IPS-NIHi7 (cell line): ENCODE measurements at regions not wholly inside any gene's neighbourhood (a gene's known extent, or its start where the extent isn't known, plus 50 kb on each side); places are given as distances from the start of the nearest gene placed in this dataset.
"Not testable (repeated sequence)": the region's sequence is repeated elsewhere in the genome, so short reads cannot be mapped to it uniquely, and the experiment has no call there.

ENCODE experiments used
- DNase-seq: peaks from one replicate; pipeline ENCODE4 v3.0.0; 2012; ENCODE audit warnings: mixed read lengths; ENCODE audit errors: extremely low spot score

- no peak for DNase-seq
Measured at GRCh38 chr13:111586291-111586690, 265.8 kb downstream of the TEX29 start.

DNA sequence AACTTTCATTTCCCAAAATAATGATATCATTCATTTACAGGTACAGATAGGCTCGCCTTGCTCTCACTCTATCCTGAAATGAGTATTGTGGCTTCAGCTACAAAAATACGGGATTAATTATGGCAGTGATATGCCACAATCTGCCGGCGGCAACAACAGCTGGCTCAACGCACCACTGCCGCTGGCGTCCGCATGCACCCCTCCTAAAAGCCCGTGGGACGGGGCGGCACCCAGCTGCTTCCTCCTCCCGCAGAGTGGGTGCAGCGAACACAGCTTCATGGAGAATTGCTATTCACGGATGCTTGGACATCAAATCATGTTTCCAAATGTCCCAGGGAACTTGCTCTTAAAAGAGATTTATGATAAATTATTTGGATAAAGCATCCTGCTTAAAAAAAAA, 266.8 kb downstream of the TEX29 start:
- no peak for DNase-seq

- DNase-seq: no peak
Measured at GRCh38 chr13:111589321-111589720, 268.9 kb downstream of the TEX29 start.

GRCh38 chr13:111589992-111590391, 269.6 kb downstream of the TEX29 start:
- DNase-seq: no peak

DNA sequence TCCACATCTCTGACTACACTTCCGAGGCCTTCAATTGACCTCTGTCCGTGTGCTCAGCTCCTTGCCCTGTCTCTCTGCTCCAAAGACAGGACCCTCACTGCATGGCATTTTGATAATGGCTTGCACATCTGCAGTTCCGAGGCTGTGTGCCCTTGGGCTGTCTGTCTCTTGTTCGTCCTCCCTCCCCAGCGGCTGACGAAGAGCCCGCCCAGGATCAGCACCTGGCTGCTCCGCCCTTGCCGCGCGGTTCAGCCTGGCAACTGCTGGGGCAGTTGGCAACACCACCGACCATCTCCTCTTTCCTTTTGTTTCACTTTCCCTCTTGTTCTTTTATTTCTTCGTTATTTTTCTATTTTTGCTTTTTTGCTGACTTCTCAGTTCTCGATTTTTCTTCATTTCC, 270.4 kb downstream of the TEX29 start:
- DNase-seq: no peak

DNA sequence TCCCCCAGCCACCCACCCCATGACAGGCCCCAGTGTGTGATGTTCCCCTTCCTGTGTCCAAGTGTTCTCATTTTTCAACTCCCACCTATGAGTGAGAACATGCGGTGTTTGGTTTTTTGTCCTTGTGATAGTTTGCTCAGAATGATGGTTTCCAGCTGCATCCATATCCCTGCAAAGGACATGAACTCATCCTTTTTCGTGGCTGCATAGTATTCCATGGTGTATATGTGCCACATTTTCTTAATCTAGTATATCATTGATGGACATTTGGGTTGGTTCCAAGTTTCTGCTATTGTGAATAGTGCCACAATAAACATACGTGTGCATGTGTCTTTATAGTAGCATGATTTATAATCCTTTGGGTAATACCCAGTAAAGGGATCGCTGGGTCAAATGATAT, 273.0 kb downstream of the TEX29 start:
- DNase-seq: not testable (repeated sequence)

DNA sequence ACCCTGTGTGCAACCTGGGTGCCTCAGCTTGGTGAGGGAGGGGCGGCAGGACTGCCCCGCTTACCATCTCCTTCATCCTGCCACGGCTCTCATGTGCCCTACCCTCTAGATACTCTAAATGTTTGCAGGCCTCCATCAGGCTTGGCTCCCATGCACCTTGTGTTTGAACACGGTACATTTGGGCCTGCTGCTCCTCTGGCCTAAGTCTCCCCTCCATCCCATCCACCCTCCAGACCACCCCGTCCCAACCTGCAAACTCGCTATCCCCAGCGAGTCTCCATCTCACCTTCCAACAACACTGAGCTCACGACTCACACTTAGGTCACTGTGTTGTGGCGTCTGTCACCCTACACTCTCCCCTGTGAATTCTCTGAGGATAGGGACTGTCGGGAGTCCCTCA, 274.2 kb downstream of the TEX29 start:
- no peak for DNase-seq

- DNase-seq: no peak
Measured at GRCh38 chr13:111595276-111595675, 274.8 kb downstream of the TEX29 start.

- DNase-seq: no peak
Measured at GRCh38 chr13:111595791-111596190, 275.3 kb downstream of the TEX29 start.

DNA sequence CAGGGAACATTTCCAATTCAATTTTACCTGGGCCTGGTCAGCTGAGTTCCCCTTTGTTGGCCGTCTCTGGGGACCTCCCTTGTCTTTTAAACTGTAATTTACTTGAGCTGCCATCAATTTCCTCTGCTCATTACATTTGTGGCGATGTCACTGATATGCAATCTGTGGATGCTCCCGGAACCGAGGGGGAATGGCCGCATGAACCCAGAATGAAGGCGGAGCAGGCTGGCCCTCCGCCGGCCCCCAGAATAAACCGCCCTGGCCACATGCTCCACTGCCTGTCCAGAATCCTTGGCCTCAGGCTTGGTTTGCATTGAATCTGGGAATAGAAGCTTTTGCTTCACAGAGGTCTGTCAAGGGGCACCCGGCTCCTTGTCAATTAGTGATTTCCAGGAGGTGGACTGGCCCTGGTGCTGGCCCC, 276.8 kb downstream of the TEX29 start:
- DNase-seq: no peak

DNA sequence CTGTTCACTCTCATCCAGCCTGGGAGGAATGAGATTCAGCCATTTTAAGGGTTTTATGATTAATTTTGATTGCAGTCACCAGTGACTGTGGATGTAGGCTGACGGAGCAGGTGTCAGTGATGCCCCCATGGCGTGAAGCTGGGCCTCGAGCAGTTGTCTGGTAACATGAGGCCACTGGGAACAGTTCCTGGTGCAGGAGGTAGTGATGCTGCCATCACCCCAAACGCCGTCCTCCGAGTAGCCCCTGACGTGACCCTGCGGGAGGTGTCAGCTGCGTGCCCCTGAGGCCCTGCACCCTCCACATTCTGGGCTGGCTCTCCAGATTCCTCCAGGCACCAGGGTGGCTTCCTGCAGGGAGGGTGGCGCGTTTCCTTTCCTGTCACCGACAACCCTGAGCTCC, 277.2 kb downstream of the TEX29 start:
- DNase-seq: no peak

DNA sequence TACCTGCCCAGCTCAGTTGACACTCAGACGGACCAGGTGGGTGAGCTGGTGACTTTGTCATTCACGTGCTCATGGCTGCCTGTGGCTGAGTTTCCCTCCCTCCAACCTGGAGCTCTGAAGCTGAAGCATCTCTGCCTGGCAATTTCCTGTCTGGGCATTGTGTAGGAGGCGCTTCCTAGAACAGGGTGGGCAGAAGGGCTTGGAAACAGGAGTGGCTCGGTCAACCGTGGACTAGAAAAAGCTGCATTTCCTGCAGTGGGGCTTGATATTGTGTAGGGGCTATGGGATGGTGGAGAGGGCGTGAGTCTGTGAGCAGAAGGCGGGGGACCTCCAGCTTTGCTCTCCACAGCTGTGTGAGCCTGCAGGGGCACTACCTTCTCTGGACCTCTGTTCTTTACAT, 278.3 kb downstream of the TEX29 start:
- no peak for DNase-seq

GRCh38 chr13:111599791-111600190, 279.3 kb downstream of the TEX29 start:
- no peak for DNase-seq

- DNase-seq: no peak
Measured at GRCh38 chr13:111602874-111603273, 282.4 kb downstream of the TEX29 start.

DNA sequence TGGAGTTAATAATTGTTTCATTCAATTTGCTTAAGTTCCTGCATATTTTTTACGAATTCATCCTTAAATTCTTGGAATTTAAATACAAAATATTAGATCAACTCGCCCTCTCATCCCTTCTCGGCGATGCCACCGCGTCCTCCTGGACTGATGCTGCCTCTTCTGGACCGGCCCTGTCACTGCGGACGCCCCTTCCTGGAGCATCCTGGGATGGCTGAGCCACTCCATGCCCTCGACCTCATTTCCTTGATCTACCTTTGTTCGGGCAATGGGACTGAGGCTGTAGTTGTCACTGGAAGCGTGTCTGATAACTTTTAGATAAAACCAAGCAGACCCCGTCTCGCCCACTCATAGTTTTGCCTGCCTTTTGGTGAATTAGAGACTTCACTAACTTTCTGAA, 283.7 kb downstream of the TEX29 start:
- peak; percentile 59 for DNase-seq

GRCh38 chr13:111608556-111608955, 288.1 kb downstream of the TEX29 start:
- DNase-seq: no peak

GRCh38 chr13:111609631-111610030, 289.2 kb downstream of the TEX29 start:
- no peak for DNase-seq

- no peak for DNase-seq
Measured at GRCh38 chr13:111610081-111610480, 289.6 kb downstream of the TEX29 start.

GRCh38 chr13:111610879-111611278, 290.4 kb downstream of the TEX29 start:
- DNase-seq: no peak

GRCh38 chr13:111611651-111612050, 291.2 kb downstream of the TEX29 start:
- no peak for DNase-seq

DNA sequence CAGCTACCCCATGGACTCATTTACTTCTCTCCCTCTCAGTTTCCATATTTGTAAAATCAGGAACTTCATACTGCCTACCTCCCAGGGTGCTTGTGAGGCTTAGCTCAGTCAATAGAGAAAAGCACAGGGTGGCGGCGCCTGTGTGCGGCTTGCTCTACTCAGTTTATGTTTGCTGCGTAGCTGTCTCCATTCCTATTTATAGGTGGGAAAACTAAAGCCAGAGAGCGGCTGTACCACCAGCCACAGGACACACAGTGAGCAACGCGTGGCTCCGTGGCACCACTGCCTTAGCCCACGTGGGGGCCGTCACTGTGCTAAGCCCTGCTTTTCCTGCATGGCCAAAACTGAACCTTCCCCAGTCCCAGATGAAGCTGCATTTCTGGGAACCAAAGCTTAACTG, 292.4 kb downstream of the TEX29 start:
- DNase-seq: no peak

DNA sequence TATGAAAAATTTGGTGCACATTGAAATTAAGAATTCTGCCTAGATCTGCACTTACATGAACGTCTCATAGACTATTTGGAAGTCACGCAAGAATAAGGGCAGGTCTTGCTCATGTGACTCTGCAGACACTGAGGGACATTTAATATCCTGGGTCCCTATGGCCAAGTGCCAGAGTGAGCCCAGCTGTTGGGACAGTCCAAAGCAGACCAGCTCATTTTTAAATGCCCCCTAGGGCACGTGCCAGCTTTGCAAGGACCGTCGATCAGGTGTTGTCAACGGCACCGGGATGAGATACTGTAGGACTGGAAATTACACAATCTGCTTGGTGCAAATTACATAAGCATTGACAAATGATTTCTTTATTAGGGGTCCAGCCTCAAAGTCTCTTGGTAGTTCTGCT, 293.6 kb downstream of the TEX29 start:
- DNase-seq: no peak

DNA sequence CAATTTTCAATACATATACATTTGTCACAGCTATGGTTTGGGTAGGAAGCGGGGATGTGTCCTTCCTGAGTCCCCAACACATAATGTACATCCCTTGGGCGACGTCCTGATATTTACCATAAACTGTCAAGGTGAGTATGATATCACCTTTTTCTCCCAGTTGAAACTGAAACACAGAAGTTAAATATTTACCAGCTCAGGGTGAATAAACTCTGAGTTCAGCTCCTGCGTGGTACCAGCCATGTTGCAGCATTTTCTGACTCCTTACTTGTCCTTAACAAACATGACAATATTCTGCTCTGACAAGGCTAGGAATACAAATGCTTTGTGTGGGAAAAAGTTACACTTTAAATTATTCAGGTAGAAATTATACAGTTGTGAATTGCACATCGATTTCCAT, 294.2 kb downstream of the TEX29 start:
- no peak for DNase-seq

DNA sequence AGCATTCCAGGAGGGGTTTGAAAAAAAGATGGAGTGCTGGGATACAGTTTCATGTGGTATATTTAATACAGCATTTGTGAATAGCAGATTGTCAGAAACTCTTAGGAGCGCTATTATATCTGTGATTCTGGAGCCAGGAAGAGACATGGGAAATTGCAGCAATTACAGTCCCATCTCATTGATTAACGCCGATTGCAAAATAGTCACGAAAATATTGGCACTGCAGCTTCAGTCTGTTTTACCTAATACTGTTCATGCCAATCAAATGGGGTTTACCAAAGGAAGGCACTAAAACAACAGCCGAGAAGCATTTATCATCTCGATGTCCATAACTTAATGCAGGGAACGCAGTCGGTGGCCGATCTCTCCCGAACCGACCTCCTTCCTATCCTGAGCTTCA, 295.8 kb downstream of the TEX29 start:
- no peak for DNase-seq

DNA sequence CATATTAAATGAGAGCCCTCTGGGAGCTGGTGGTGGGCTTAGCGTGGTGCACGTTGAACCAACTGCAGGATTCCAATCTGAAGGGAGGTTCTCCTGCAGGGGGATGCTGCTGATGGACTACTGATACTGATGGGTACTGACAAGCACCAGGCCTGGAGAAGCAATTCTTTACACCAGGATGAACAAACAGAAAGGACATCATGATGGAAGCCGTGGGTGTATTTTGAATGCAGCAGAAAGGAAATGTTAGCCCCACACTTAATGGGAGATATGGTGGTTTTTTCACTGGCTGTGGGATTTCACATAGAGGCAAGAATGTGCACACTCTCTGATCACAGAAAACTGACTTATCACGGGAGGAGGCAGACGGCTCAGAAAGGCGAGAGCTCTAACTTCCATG, 299.7 kb downstream of the TEX29 start:
- DNase-seq: no peak
